Peyer's patch (tissue), 4 donors: ENCODE measurements at regions not wholly inside any gene's neighbourhood (a gene's known extent, or its start where the extent isn't known, plus 50 kb on each side); places are given as distances from the start of the nearest gene placed in this dataset.

Experiments used
- DNase-seq, 3 donors: peaks; one replicate each; pipeline ENCODE4 v3.0.0-alpha.2; 2017 to 2019
- H3K27ac ChIP-seq, 4 donors: fragments of 200-600 bp; sonication (generic); one replicate each; pipeline ENCODE4 v1.5.1; 2016 to 2019
- H3K27me3 ChIP-seq, 2 donors: fragments of 200-600 bp; sonication (generic); one replicate each; pipeline ENCODE4 v1.5.1; 2019
- H3K36me3 ChIP-seq, 3 donors: fragments of 200-600 bp; sonication (generic); one replicate each; pipeline ENCODE4 v1.5.1; 2016 to 2019
- H3K4me1 ChIP-seq, 4 donors: fragments of 200-600 bp; sonication (generic); one replicate each; pipeline ENCODE4 v1.5.1; 2016 to 2019
- H3K4me3 ChIP-seq, 4 donors: fragments of 200-600 bp; sonication (generic); 1 replicate in 3 of 4; 2 replicates in 1 of 4; pipeline ENCODE4 v1.5.1; 2016 to 2019; ENCODE audit warnings: mild to moderate bottlenecking in 1 of 4
- H3K9me3 ChIP-seq, 4 donors: fragments of 200-600 bp; sonication (generic); one replicate each; pipeline ENCODE4 v1.5.1; 2016 to 2019; ENCODE audit warnings: mild to moderate bottlenecking in 1 of 4
- CTCF ChIP-seq, 6 experiments: fragments of 450-650 bp in 4 of 6; fragments of 200-600 bp in 2 of 6; sonication (generic) in 1 of 6; IDR thresholded peaks; one replicate each; pipeline ENCODE4 v1.5.1; 2017 to 2019; ENCODE audit warnings: antibody characterized with exemption in 6 of 6, mild to moderate bottlenecking in 3 of 6, moderate library complexity in 1 of 6
- POLR2A ChIP-seq, 2 donors: fragments of 450-650 bp; IDR thresholded peaks; one replicate each; pipeline ENCODE4 v1.5.1; 2017; ENCODE audit warnings: antibody characterized with exemption in 2 of 2, mild to moderate bottlenecking in 2 of 2, moderate library complexity in 2 of 2

GRCh38 chr3:181568248-181568647 lies 143.5 kb upstream of the SOX2 start:
- H3K27me3 ChIP-seq, result no peaks in the 10 kb centered on the region
- no peak for DNase-seq
- no peak overlapping the region for H3K4me3 ChIP-seq
- H3K9me3 ChIP-seq, result no peaks in the 10 kb centered on the region
- H3K36me3 ChIP-seq, result no peaks in the 10 kb centered on the region
- no peaks in the 10 kb centered on the region for H3K4me1 ChIP-seq
- TF ChIP-seq POLR2A (IDR thresholded peaks at IDR 0.05), result no peak
- TF ChIP-seq CTCF (IDR thresholded peaks at IDR 0.05), result no peak
- no peak overlapping the region for H3K27ac ChIP-seq

GRCh38 chr3:181567311-181568075 lies 144.2 kb upstream of the SOX2 start:
- TF ChIP-seq POLR2A (IDR thresholded peaks at IDR 0.05), result no peak
- no peak for TF ChIP-seq CTCF (IDR thresholded peaks at IDR 0.05)
- Histone ChIP-seq H3K9me3 (no peaks in the 10 kb centered on the region), H3K27ac (no peak overlapping the region), H3K4me1 (no peaks in the 10 kb centered on the region), H3K36me3 (no peaks in the 10 kb centered on the region), H3K4me3 (no peak overlapping the region), H3K27me3 (no peaks in the 10 kb centered on the region)
- no peak for DNase-seq

GRCh38 chr3:181565416-181565815 lies 146.3 kb upstream of the SOX2 start:
- H3K27ac ChIP-seq, result no peak overlapping the region
- no peaks in the 10 kb centered on the region for H3K36me3 ChIP-seq
- no peak overlapping the region for H3K4me3 ChIP-seq
- no peak for DNase-seq
- H3K4me1 ChIP-seq, result no peaks in the 10 kb centered on the region
- TF ChIP-seq CTCF (IDR thresholded peaks at IDR 0.05) (no peak), POLR2A (IDR thresholded peaks at IDR 0.05) (no peak)
- no peaks in the 10 kb centered on the region for H3K27me3 ChIP-seq
- no peaks in the 10 kb centered on the region for H3K9me3 ChIP-seq

- Histone ChIP-seq H3K4me1 (no peaks in the 10 kb centered on the region), H3K9me3 (no peaks in the 10 kb centered on the region), H3K4me3 (no peak overlapping the region), H3K27ac (no peak overlapping the region), H3K27me3 (no peaks in the 10 kb centered on the region), H3K36me3 (no peaks in the 10 kb centered on the region)
- TF ChIP-seq CTCF (IDR thresholded peaks at IDR 0.05) (no peak), POLR2A (IDR thresholded peaks at IDR 0.05) (no peak)
- no peak for DNase-seq
Observed at GRCh38 chr3:181564222-181564621, 147.5 kb upstream of the SOX2 start.

GRCh38 chr3:181561139-181562031 lies 150.3 kb upstream of the SOX2 start:
- TF ChIP-seq CTCF (IDR thresholded peaks at IDR 0.05), result no peak
- TF ChIP-seq POLR2A (IDR thresholded peaks at IDR 0.05), result no peak
- Histone ChIP-seq H3K36me3 (no peaks in the 10 kb centered on the region), H3K27ac (no peak overlapping the region), H3K27me3 (no peaks in the 10 kb centered on the region), H3K4me3 (no peak overlapping the region), H3K9me3 (no peaks in the 10 kb centered on the region), H3K4me1 (no peaks in the 10 kb centered on the region)
- DNase-seq, result no peak
